Fibroblast of skin of right quadriceps (primary cell): ENCODE measurements at regions not wholly inside any gene's neighbourhood (a gene's known extent, or its start where the extent isn't known, plus 50 kb on each side); places are given as distances from the start of the nearest gene placed in this dataset.
"Not testable (repeated sequence)": the region's sequence is repeated elsewhere in the genome, so short reads cannot be mapped to it uniquely, and the experiment has no call there.

Experiments
- DNase-seq: peaks from one replicate; pipeline ENCODE4 v3.0.0-alpha.2; 2013

- DNase-seq, result no peak
Observed at GRCh38 chr9:17846948-17847655, 268.2 kb downstream of the SH3GL2 start.

GRCh38 chr9:17847908-17848307, 269.0 kb downstream of the SH3GL2 start:
- no peak for DNase-seq

GRCh38 chr9:17852108-17852507, 273.2 kb downstream of the SH3GL2 start:
- no peak for DNase-seq

GRCh38 chr9:17854487-17854886, 275.6 kb downstream of the SH3GL2 start:
- no peak for DNase-seq

GRCh38 chr9:17856995-17857394, 278.1 kb downstream of the SH3GL2 start:
- no peak for DNase-seq

GRCh38 chr9:17859228-17859627, 280.4 kb downstream of the SH3GL2 start:
- no peak for DNase-seq

GRCh38 chr9:17859987-17860386, 281.1 kb downstream of the SH3GL2 start:
- DNase-seq, result no peak

- no peak for DNase-seq
Observed at GRCh38 chr9:17862101-17862500, 283.2 kb downstream of the SH3GL2 start.

GRCh38 chr9:17862629-17863028, 283.8 kb downstream of the SH3GL2 start:
- DNase-seq, result no peak

GRCh38 chr9:17863213-17863883, 284.5 kb downstream of the SH3GL2 start:
- DNase-seq, result no peak

GRCh38 chr9:17863924-17864323, 285.1 kb downstream of the SH3GL2 start:
- DNase-seq, result no peak

- no peak for DNase-seq
Observed at GRCh38 chr9:17864951-17865350, 286.1 kb downstream of the SH3GL2 start.

- no peak for DNase-seq
Observed at GRCh38 chr9:17865881-17866280, 287.0 kb downstream of the SH3GL2 start.

GRCh38 chr9:17870722-17871121, 291.9 kb downstream of the SH3GL2 start:
- no peak for DNase-seq

- no peak for DNase-seq
Observed at GRCh38 chr9:17871213-17871890, 292.5 kb downstream of the SH3GL2 start.

- no peak for DNase-seq
Observed at GRCh38 chr9:17875886-17876285, 297.0 kb downstream of the SH3GL2 start.

GRCh38 chr9:17876687-17877086, 297.8 kb downstream of the SH3GL2 start:
- DNase-seq, result no peak

GRCh38 chr9:17878810-17879370, 300.0 kb downstream of the SH3GL2 start:
- no peak for DNase-seq

GRCh38 chr9:17881371-17881770, 302.5 kb downstream of the SH3GL2 start:
- DNase-seq, result no peak

- DNase-seq, result no peak
Observed at GRCh38 chr9:17882688-17883594, 304.1 kb downstream of the SH3GL2 start.

GRCh38 chr9:17888066-17888465, 309.2 kb downstream of the SH3GL2 start:
- no peak for DNase-seq

- DNase-seq, result not testable (repeated sequence)
Observed at GRCh38 chr9:17888964-17889363, 310.1 kb downstream of the SH3GL2 start.
